HFF-Myc (cell line): ENCODE measurements at regions not wholly inside any gene's neighbourhood (a gene's known extent, or its start where the extent isn't known, plus 50 kb on each side); places are given as distances from the start of the nearest gene placed in this dataset.

Experiments used
- DNase-seq: peaks from one replicate; pipeline ENCODE4 v3.0.0-alpha.2; 2011; ENCODE audit warnings: low read depth; ENCODE audit errors: extremely low read depth
- H3K4me3 ChIP-seq: replicated peaks from 2 replicates; pipeline ENCODE4 v1.5.1; 2011; ENCODE audit warnings: low read depth, mild to moderate bottlenecking, control low read depth, low read length
- TF ChIP-seq, protein P1 (sequence below): IDR thresholded peaks from 2 replicates; pipeline ENCODE4 v1.5.1; 2012; ENCODE audit warnings: mild to moderate bottlenecking, low read depth, low read length, control low read depth; ENCODE audit errors: missing control alignments

DNA sequence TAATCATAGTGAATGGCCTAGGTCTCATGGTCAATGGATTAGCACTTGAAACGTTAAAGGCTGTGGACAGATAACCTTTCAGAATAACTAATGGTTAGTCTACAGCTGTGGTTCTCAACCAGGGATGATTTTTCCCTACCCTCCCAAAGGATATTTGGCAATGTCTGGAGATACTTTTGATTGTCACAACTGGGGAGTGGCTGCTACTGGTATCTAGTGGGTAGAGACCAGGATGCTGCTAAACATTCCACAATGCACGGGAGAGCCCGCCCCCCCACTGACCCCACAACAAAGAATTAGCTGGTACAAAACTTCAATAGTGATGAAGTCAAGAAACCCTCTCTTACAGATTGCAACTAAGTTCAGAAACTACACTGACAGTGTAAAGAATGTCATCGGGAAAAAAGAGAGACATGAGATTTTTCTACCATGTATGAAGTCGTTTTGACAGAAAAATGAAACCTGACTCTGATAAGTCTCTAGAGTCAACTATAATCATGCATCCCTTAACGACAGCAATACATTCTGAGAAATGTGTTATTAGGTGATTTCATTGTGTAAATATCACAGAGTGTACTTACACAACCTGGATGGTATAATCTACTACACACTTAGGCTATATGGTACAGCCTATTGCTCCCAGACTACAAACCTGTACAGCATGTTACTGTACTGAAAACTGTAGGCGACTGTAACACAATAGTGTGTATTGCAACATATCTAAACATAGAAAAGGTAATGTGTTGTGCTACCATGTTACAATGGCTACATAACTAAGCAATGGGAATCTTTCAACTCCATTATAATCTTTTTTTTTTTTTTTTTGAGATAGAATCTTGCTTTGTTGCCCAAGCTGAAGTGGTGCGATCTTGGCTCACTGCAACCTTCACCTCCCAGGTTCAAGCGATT, 49.7 kb upstream of the PRDX6 start:
- TF ChIP-seq, protein P1, sequence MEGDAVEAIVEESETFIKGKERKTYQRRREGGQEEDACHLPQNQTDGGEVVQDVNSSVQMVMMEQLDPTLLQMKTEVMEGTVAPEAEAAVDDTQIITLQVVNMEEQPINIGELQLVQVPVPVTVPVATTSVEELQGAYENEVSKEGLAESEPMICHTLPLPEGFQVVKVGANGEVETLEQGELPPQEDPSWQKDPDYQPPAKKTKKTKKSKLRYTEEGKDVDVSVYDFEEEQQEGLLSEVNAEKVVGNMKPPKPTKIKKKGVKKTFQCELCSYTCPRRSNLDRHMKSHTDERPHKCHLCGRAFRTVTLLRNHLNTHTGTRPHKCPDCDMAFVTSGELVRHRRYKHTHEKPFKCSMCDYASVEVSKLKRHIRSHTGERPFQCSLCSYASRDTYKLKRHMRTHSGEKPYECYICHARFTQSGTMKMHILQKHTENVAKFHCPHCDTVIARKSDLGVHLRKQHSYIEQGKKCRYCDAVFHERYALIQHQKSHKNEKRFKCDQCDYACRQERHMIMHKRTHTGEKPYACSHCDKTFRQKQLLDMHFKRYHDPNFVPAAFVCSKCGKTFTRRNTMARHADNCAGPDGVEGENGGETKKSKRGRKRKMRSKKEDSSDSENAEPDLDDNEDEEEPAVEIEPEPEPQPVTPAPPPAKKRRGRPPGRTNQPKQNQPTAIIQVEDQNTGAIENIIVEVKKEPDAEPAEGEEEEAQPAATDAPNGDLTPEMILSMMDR = no peak
- H3K4me3 ChIP-seq = no peak overlapping the region
- no peak for DNase-seq
